CD4-positive, alpha-beta T cell treated with Interferon gamma for 1 hour (primary cell): ENCODE measurements at regions not wholly inside any gene's neighbourhood (a gene's known extent, or its start where the extent isn't known, plus 50 kb on each side); places are given as distances from the start of the nearest gene placed in this dataset.
"Not testable (repeated sequence)": the region's sequence is repeated elsewhere in the genome, so short reads cannot be mapped to it uniquely, and the experiment has no call there.

ENCODE experiments used
- DNase-seq: peaks from one replicate; pipeline ENCODE4 v3.0.0-alpha.2; 2020

DNA sequence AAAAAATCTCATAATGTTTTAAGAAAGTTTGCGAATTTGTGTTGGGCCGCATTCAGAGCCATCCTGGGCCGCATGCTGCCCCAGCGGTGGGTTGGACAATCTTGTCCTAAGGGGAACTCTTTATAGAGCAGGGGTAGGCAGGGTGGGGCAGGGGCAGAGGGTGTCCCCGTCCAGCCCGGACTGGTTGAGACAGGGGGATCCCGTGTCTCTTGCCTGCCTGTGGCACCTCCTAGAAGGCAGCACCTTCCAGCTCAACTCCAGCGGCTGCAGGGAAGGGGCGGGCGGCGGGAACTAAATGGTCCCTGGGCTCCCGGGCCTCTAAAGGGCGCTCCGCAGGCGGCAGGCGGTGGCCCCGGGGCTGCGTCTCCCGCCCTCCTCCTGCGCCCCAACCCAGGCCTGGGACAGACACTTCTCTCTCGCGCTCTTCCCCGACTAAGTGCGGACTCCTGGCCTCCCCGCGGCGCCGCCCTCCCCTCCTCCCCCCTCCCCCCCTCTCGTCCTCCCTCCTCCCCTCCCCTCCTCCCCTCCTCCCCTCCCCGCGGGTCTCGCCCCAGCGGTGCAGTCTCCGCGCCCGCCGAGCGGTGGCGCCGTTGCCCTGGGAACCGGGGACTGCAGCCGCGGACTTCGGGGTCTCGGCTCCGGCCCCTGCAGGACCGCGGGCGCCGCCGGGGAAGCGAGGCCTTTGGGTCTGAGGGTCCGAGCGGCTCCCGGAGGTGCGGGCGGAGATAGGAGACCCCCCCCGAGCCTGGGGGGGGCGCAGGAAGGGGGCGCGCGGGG is 132.6 kb downstream of the MRPL36 start:
- peak; percentile 23 for DNase-seq

DNA sequence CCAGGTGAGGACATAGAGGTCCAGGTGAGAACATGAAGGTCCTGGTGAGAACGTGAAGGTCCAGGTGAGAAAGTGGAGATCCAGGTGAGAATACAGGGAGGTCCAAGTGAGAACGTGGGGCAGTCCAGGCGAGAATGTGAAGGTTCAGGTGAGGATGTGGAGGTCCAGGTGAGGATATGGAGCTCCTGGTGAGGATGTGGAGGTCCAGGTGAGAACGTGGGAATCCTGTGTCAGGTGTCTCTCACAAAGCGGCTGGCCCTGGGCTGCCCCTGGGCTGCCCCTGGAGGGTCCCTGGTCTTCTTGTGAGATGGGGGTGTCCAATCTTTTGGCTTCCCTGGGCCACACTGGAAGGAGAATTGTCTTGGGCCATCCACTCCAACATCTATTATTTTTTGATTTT is 133.4 kb downstream of the MRPL36 start:
- DNase-seq: no peak

DNA sequence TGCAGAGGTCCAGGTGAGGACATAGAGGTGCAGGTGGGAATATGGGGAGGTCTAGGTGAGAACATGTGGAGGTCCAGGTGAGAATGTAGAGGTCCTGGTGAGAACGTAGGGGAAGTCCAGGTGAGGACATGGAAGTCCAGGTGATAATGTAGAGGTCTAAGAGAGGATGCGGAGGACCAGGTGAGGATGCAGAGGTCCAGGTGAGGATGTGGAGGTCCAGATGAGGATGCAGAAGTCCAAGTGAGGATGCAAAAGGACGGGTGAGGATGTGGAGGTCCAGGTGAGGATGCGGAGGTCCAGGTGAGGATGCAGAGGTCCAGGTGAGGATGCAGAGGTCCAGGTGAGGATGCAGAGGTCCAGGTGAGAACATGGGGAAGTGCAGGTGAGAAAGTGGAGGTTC is 133.8 kb downstream of the MRPL36 start:
- DNase-seq: no peak

DNA sequence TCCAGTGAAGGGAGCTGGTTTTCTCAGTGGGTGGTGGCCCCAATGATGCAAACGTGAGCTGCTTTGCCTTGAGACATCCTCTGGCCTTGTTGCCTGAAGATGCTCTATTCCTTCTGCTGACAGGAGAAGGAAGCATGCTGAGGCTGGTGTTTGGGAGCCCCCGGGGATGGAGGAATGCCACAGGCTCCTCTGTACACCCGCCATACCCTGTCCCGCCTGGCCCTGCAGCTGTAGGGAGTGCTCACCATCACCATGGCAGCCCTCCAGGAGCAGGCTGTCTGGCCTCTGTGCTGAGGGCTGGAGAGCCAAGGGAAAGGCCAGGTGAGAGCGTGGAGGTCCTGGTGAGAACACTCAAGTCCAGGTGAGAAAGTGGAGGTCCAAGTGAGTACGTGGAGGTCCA is 134.4 kb downstream of the MRPL36 start:
- no peak for DNase-seq

DNA sequence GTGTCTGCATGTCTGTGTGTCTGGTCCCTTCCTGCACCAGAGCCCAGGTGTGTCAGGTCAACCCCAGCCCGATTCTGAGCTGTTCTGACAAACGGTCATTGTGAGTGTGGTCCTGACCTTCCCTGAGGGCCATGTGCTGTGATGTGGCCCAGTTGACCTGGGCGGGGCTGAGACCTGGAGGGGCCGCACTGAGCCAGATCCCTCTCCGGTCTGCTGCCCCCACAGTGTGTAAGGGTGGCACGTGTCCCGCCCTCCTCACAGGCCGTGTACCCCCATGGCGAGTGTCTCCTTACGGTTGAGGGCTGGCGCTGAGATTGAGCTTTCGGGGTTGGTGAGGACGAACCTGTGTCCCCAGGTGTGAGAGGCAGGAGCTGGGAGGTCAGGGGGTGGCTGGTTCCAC is 136.5 kb downstream of the MRPL36 start:
- no peak for DNase-seq

DNA sequence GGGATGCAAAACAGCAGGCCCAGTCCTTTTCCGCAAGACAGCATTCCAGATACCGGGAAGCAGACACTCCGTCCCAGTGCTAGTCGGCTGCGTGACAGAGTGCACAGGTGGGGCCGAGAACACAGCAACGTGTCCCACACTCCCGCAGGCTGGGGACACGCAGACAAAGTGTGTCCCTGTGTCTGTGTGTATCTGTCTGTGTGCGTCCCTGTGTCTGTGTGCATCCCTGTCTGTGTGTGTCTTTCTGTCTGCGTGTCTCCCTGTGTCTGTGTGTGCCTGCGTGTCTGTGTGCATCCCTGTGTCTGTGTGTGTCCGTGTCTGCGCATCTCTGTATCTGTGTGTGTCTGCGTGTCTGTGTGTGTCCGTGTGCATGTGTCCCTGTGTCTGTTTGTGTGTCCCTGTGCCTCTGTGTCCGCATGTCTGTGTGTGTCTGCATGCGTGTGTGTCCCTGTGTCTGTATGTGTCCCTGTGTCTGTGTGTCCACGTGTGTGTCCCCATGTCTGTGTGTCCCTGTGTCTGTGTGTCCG is 137.0 kb downstream of the MRPL36 start:
- DNase-seq: no peak

DNA sequence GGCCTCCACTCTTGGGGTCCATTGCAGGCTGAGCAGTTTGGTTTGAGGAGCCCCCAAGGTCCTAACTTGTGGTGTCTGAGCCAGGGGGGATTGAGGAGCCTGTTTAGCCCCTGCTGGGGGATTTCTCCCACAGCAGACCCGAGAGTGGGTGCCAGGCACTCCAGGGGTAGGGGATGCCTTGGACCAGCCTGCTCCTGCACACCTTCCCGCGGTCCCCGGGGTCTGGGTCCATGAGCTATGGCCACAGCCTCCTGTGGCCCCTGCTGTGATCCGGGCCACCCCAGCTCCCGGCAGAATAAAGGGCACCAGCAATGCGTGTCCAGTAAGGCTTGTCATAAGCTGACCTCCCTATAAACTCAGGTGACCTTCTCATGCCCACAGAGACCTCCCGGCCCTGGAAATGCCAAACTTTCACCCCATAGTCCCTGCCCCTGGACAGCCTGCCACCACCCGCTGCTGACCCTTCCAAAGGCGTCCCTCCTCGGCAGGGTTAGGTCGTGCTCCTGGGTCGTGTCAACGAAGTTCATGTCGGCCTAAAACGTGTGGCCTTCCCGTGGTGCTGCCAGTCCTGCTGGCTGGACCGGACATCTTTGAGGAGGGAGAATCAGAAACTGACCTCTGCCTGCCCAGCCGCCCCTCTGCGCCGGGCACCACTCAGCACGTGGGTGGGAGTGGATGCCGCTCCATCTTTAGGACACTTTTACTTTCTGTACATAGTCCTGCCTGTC is 137.6 kb downstream of the MRPL36 start:
- no peak for DNase-seq

DNA sequence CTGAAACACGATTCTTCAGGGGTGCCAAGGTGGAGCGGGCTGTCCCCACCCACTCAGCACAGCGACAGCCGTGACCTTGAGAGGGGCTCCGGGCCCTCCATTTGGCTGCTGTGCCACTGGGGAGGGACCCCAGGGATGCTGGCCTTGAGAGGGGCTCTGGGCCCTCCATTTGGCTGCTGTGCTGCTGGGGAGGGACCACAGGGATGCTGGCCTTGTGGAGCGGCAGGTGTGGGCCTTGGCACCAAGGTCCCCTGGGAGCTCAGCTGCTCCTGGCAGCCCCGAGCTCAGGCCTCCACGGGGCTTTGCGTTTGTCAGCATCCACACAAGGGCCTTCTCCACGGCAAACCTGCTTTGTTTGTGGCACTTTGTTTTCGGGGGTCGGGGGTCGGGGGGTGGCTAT is 137.6 kb upstream of the LPCAT1 start:
- no peak for DNase-seq

DNA sequence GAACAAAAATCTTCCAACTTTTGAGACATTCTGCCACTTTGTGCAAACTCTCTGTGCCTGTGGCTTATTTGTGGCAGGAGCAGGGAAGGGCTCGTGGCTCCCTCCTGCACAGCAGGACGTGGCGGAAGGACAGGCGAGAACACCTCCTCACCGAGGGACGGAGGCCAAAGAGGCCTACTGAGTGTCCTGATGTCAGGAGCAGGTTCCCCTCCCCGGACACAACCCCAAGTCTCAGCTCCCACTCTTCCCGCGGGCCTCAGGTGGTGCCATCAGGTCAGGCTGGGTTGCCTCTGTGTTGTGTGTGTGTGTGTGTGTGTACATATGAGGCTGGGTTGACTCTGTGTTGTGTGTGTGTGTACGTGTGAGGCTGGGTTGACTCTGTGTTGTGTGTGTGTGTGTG is 136.8 kb upstream of the LPCAT1 start:
- no peak for DNase-seq

DNA sequence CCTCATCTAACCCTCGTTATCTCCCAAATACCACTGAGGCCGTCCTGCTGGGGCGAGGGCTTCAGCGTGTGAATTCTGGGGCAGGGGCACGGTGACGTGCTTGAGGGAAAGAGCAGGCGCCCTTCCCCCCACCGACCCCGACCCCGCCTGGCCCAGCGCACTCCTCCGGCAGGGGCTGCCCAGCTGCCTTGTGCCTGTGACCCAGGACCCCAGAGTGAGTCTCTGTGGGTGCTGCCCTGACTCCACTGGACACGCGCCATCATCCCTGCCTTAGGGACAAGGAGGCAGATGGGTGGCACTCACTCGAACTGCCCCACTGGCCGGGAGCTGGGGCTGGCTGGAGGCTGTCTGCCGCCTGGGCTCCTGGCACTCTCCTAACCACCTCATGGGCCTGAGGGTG is 136.2 kb upstream of the LPCAT1 start:
- DNase-seq: no peak

DNA sequence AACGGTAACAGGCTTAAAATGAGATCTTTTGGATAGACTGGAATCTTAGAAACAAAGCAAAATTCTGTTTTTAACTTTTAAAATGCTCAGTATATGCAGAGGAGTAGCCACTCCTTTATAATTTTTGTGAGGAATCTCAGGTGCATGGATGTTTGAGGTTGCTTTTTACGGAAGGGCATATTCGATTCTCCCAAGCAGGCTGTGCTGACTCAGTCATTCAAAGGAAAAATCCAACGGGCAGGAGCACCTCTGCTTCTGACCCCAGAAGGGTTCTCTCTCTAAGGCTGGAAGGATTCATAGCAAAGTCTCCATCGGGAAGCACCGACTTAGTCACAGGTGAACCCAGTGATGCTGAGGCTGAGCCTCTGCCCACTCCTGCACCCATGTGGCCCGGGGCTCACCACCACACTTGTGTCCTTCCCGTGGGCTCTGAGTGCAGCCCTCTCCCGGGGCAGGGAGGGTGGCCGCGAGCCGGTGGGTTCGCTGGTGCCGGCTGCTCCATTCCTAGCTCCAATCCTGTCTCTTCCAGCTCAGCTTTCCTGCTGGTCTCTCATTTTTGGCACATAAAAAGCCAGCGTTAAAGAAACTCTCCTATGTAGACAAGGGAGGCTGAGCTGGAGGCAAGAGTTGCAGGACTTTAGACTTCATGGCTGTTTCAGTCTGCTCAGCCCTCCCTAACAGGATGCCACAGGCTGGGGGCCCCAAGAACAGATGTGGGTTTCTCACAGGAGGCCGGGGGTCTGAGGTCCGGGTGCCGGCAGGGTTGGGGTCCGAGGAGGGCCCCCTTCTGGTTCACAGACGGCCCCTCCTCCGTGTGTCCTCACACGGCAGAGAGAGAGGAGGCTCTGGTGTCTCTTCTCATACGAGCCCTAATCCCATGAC is 135.6 kb upstream of the LPCAT1 start:
- no peak for DNase-seq

DNA sequence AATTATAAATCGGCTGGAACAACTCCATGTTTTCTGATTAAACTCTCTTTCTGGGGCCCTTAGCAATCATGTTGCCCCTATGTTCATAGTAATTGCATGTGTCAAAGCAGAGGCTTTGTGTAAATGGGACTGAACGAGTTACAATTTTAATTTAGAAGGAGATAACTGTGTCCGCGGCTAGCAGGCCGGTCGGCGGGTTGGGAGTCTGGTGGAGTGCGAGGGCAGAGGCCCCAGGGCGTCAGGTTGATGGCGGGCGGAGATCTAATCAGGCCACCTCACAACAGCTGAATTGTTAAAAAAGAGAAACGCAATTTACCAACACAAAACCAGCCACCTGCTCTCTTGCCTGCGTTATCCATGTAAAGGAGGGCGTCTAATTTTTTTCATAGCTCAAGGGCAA is 134.9 kb upstream of the LPCAT1 start:
- no peak for DNase-seq

DNA sequence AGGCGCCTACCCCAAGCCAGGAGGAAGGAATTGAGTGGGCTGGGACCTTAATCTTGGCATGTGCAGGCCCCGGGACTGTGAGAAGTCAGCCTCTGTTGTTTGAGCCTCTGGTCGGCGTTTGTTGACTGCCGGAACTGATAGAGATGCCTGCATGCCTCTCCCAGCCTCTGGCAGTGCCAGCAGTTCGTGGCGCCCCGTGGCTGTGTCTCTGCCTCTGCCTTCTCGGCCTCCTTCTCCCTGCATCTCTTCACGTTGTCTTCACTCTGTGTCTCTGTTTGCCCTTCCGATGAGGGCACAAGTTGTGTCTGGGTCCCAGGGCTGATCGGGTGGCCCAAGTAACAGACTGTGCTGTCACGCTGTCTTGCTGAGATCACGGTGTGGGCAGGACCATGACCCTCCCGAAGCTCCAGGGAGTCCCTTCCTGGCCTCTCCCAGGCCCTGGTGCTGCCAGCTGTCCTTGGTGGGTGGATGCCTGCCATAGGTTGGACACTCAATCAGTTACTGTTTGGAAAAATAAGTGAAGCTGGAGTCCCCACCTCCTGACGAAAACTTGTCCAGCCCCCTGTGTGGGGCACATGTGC is 133.5 kb upstream of the LPCAT1 start:
- no peak for DNase-seq

DNA sequence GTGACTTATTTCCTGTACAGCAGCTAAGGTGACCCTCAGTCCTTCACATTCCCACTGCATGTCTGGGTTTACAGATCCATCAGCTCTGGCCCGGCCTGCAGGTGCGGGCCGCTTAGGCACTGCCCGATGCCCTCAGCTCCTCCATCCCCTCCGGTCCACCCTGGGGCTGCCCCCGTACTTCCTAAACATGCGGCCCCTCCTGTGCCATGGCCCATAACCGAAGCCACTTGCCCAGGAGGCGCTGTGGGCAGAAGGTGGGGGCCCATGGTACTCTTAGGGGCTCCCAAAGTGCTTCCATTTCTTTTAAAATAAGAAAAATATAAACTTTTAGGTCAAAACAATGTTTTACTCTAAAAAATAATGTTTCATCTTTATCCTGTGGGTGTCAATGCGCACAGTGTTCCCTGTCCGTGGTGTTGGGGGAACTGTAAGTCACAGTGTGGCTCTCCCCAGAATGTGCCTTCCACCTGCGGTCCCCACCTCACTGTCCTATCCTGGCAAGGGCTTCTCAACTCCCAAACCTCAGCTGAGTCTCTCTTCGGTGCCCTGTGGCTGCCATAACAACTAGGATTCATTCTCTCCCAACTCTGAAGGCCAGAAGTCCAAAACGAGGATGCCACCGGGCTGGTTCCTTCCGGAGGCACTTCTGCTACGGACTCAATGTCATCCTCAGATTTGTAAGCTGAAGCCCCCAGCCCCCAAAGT is 132.7 kb upstream of the LPCAT1 start:
- no peak for DNase-seq

DNA sequence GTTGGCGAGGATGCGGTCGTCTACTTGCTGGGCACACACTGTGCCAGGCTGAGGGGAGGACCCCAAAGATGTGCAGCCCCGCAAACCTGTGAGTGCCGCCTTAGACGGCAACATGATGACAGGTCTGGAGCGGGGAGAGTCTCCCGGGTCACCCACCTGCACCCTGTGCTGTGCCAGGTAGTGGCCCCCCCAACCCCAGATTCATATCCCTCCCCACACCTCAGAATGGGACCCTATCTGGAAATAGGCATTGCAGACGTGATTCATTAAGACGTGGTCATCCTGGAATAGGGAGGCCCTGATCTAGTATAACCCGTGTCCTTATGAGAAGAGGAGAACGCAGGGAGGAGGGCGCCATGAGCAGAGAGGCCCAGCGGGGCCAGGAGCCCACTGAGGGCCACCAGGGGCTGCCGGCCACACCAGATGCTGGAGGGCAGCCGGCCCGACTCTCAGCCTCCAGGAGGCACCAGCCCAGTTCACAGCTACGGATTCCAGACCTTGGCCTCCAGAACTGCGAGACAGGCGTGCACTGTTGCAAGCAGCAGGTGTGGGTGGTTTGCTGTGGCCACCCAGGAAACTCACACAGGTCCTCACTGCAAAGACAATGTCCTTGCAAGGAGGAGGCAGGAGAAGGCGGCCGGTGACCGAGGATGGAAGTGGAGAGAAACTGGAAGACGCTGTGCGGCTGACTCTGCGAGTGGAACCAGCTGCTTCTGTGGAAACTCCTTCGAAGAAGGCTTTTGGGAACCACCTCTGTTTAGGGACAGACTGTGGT is 131.9 kb upstream of the LPCAT1 start:
- DNase-seq: no peak

DNA sequence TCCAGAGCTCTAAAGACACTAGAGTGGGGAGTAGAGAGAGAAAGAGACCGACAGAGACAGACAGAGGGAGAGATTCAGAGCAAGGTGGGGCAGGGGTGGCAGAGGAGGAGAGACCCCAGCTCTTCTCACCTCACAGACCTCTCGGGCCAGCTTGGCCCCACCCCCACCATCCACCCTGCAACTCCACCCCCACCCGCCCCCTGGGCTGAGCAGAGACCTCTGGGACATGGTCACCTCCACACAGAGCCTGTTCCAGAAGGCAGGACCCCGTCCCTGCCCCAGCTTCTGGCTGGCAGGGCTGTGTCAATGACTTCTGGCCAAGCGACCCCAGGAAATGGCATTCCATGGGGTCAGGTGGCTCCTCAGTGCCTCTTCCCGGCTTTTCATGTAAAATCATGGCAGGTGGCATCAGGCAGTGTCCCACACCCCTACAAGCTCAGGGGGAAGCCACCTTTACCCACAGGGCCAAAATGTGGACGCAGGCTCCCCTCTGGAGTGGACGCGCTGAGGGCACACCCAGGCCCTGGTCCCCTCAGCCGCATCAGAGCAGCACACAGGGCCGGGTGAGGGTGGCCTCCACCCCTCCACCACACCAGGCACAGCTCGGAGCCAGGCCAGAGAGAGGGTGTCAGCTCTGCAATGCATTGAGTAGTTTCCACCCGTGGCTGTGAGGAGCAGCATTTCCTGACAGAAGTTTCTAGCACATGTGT is 131.2 kb upstream of the LPCAT1 start:
- DNase-seq: no peak

DNA sequence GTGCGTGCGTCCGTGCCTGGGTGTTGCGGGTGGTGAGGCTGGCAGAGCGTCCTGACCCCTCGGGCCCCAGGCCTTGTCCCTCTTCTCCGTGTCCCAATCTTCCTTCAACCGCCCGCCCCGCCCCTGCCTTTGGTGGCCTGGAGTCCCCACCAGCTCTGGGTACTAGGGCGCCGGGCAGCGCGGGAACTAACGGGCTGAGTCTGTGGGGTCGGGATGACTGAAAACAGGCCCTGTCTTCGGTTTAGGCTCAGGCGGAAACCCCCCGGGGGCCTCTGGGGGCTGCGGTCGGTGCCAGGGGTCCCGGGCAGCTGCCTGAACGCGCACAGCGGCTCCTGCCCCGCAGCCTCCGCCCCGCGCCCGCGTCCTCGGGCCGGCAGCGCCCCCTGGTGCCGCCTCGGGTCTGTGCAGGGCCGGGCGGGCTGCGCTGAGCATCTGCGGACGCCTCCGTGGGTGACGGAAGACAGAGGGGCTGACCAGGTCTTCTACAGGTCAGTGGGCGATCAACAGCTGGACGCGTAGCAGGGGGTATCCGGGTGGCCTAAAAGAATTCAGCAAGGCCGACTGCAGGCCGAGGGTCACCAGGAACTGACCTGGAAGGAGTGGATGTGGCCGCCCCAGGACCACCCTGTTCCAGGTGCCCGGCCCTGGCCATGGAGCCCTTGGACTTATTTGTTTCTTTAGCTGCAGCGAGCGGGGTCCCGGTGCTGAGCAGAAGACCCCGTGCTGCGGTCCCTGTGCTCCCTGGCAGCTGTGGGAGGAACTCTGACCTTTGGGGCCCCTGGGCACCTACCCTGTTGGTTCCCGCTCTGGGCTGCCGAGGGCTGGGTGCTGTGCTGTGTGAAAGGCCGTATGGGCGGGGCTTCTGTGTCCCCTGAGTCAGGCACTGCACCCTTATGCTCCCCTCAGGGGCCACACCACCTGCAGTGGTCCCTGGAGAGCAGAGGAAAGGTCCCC is 130.2 kb upstream of the LPCAT1 start:
- not testable (repeated sequence) for DNase-seq

DNA sequence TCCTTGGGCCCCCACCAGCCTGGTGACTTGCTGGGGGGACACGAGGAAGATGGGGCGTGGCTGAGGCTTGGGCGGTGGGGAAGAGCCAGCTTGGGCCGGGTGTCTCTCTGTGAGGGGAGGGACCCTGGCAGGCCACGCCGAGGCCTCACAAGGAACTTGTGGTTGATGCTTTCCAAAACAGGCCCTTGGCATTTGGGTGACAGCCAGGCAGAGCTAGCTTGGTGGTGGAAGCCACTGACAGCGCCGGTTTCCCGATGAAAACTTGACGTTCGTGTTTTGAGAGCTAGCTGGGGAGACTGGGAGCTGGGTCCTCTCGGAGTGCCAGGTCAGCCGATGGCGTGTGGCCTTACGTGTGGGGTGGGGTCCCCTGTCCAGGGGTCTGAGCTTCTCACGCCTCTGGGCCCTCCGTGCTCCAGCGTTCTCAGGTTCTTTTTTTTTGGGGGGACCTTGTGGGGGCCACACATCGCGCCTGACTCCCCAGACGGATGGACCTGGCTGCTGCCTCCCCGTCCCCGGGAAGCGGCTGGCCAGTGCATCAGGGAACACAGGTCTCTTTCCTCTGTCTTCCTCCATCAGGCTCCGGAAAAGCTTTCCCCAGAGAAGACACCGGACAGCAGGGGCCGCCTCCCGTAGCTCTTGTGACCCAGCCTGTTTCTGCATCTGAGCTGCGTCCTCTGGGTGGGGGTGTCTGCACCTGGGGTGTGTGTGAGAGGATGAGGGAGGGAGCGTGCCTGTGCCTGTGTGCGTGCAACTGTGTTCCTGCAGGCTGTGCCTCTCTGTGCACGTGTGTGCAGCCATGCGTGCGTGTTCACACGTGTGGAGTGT is 129.3 kb upstream of the LPCAT1 start:
- DNase-seq: no peak
